ENCODE measurements at regions not wholly inside any gene's neighbourhood (a gene's known extent, or its start where the extent isn't known, plus 50 kb on each side); places are given as distances from the start of the nearest gene placed in this dataset.

DNA sequence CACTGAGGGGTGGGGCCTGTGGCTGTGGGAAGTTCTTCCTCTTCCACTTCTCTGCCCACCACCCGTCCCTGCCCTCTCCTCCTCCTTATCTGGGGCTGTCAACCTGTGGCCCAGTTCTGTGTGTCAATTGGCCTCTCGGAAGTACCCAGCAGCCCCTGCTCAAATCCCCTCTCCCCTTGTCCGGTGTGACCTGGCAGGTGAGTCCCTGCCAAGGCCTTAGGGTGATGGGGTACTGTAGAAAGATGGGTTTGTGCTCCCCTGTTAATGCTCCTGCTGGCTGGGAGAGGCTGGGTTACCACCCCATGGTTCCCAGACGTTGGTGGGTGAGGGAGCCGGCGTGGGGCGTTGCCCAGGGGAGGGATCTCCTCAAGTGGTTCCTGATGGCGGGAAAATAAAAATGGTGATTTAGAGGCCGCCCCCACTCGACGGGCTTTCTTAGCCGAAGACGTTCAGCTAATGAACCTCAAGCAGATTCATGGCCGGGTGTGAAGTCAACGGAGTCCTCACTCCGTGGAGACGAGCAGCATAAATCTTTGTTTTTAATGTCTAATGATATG lies 141.2 kb downstream of the URI1 start:
- DNase-seq (ENCODE audit: low spot score), result no peak

DNA sequence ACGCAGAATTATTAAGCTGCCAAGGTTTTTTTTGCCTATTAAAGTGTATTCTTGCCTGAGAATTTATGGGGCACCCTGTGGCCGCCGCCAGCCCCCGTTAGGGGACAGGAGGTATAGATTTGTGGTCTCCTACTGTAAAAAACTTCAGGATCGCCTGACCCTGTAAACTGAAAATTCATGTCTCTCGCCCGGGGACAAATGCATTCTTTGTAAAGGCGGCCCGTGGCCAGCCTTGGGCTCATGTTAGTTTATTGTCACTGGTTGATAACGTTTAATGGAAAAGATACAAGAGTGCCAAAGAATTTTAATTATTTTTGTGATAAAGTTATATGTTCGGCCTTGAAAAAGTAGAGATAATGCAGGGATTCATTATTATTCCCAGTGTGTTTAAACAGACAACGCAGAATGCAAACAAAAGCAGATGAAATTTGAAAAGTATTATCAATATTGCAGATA lies 141.7 kb downstream of the URI1 start:
- no peak for DNase-seq (ENCODE audit: low spot score)

DNA sequence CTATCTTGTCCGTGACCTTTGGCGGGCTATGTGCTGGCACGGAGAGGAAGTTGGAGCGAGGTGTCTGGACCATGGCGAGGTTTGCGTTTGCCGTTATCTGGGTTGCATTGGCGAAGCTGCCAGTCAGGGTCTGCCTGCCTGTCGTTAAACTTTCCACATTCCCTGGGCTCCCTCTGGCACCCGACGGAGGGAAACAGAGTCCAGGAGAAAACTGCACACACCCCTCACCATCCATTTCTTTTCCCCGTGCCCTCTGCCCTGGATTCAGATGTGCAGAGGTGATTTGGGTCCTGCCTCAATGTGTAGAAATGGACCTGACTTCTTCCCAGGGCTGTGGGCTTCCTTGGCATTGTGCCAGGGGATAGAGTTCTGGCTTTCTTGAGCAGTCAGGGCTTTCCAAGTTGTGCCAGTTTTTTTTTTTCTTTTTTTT lies 142.4 kb downstream of the URI1 start:
- no peak for DNase-seq (ENCODE audit: low spot score)

DNA sequence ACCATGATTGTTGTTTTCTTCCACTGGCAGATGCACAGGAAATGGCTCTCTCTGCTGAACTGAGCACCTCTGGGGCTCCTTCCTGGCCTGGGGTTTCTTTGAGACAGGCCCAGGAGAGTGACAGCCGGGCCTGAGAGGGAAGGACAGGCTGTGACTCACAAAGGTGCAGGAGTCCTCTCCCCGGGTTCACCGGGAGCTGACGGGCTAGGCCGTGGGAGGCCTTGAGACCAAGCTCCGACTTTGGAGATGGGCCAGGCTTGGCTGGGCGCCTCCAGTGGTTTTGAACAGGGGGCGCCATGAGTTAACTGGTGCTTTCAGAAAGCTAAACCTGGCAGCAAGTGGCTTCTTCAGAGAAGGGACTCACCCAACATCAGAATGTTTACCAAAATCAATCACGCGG lies 143.4 kb downstream of the URI1 start:
- DNase-seq (ENCODE audit: low spot score), result peak; percentile 16

DNA sequence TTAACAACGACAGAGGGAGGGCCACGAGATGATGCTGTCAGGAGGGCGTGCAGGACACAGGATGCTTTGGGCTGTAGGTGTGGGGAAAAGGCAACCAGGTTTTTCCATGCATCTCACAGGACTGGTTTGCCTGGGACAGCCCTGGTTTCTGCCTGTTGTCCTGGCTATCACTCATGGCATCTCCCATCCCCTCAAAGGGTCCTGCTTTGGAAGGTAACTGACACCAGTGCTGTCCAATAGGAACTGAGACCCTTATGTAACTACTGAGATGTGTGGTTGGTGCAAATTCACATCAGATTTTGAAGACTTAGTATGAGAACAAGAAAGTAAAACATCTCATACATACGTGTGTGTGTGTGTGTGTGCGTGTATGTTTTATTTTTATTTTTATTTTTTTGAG lies 144.2 kb downstream of the URI1 start:
- DNase-seq (ENCODE audit: low spot score), result no peak

DNA sequence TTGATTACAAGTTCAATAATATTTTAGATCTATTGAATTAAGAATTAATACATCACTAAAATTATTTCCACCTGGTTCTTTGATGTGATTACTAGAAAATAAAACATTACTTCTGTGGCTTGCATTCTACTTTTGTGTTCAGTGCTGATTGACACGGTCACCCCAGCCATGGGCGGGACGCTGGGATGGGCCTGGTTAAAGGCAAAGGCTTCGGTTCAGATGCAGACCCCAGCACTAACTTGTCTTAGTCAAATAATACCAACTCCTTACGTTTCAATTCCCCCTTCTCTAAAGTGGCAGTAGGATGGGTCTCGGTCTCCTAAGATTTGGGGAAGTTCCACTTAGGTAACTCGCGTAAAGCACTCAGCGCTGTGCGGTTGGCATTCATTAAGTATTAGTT lies 144.9 kb downstream of the URI1 start:
- DNase-seq (ENCODE audit: low spot score), result no peak

DNA sequence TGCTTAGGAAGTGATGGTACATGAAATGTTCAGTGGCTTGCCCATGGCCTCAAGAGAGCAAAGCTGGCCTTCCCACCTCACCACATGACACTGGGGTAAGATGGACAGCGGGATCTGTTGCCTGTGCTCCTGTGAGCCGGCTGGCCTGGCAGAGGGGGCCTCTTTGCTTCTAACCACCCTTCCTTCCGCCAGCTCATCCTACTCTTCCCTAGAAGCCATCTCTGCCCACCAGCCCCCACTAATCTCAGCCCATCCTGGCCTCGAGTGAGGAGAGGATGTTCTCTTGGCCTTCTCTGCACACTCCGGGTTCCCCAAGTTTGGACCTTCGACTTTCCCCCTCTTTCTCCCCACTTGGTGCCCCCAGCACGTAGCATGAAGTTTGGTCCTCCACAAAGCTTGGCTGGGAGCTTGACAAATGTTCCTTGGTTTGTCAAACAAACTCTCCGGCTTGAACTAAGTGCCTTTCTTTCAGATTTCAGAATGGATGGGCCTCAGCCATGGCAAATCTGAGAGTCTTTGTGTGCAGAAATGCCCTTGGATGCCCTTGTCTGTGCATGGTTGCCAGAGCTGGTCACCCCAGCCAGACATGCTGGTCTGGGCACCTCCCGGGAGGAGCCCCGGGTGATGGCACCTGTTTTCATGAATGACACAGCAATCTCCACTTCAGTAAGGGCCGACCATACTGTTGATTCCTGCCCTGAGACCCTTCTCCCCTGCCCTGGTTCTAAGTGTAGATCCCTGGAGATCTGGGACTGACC lies 145.5 kb downstream of the URI1 start:
- DNase-seq (ENCODE audit: low spot score), result no peak

DNA sequence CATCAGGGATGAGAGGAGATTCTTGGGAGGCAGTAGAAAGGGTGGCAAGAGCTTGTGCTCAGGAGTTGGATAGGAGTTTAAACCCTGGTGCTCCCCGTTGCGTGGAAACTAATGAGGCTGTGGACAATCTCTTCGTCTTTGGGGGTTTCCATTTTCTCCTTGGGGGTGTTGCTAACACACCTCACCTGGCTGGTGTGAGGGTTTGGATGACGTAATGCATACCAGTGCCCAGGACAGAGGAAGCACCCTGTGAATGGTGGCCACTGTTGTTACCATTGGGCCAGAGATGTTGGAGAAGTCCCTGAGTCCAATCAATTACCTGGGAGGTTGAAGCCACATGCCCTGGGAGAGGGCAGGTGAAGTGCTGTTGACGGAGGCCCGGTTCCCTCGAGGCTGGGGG lies 146.5 kb downstream of the URI1 start:
- no peak for DNase-seq (ENCODE audit: low spot score)

DNA sequence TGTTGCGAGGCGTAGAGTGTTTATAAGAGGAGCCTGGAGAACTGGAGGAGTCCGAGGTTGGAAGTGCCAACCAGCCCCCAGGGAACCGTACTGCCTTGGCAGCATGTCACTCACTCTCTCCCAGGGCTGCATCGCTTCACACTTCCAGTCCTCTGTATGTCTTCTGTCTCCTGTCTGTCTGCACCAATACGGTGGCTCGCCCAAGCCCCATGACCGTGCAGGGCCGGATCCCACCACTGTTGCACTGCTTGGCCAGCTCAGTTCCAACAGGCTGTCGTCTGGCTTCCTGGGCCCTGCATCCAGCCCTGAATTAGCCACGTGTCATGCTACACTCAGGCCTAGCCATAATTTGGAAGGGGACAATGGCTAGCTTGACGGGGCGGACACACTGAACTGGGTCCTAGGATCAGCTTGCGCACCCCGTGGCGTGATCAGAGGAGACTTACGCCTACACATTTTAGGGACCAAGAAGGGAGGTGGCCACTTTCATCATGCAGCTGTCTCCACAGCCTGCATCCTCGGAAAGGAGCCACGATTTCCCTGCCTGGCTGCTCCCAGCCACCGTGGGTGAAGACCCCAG lies 147.1 kb downstream of the URI1 start:
- no peak for DNase-seq (ENCODE audit: low spot score)

DNA sequence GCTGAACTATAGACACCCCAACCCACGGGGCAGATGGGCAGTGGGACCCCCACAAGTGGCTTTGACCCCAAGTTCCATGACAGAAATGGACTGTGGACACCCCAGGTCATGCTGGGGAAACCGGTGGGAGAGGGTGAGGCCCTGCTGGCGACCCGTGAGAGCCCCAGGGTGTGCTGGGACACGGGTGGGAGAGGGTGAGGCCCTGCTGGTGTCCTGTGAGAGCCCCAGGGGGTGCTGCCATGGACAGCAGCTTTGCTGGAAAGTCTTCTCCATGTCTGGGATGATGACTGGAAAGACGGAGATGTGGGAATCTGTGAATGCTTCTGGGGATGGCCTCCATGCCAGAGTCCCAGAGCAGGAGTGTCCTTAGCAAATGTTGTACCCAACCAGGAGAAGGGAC lies 148.4 kb downstream of the URI1 start:
- no peak for DNase-seq (ENCODE audit: low spot score)

DNA sequence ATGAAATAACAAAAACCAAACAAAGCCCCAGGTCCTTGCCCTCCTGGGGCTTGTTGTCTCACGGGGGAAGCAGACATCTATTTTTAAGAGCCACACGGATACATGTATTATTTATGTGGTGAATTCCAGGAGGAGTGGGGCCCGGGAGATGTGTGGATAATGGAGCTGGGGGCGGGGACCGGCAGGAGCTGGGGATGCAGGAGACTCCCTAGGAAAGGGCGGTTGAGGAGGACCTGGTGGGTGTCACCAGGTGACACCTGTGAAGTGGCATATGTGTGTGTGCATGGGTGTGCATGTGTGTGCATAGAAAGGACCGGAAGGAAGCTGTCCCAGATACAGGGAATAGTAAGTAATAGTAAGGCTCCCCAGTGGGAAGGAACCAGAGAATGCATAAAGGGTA lies 148.9 kb downstream of the URI1 start:
- DNase-seq (ENCODE audit: low spot score), result no peak

DNA sequence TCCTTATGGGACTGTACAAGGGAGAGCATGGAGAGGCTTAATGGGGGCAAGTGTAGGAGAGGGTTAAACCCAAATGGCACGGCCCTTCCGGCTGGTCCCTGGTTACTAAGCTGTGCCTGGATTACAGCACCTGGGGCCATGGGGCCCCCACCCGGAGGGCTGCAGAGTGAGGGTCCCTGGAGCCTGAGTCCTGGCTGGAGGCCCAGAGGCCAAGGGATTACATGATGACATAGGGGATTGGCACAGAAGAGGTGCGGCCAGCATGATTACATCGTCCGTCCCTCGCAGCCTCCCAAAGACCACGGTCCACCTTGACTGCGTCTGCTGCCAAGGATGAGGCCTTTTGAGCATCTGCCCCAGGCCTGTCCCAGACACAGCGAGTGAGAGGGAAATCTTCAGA lies 149.4 kb downstream of the URI1 start:
- no peak for DNase-seq (ENCODE audit: low spot score)

DNA sequence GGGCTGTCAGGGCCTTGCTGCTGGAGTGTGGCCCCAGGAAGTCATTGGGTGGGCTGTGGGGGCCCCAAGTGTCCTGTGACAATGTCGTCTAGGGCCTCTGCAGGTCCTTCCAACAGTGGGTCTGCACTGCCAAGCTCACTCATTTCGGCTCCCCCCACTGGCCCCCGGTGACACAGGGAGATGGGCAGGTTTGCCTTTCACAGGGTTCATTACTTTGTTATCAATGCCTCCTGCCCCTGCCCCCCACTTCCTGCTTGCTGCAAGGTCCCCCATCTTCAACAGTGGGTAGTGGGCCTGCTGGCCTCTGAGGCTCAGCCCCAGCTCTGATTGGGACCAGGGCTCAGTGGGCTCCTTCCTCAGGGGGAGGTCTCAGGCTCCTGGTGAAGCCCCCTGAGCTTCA lies 149.8 kb downstream of the URI1 start:
- no peak for DNase-seq (ENCODE audit: low spot score)

DNA sequence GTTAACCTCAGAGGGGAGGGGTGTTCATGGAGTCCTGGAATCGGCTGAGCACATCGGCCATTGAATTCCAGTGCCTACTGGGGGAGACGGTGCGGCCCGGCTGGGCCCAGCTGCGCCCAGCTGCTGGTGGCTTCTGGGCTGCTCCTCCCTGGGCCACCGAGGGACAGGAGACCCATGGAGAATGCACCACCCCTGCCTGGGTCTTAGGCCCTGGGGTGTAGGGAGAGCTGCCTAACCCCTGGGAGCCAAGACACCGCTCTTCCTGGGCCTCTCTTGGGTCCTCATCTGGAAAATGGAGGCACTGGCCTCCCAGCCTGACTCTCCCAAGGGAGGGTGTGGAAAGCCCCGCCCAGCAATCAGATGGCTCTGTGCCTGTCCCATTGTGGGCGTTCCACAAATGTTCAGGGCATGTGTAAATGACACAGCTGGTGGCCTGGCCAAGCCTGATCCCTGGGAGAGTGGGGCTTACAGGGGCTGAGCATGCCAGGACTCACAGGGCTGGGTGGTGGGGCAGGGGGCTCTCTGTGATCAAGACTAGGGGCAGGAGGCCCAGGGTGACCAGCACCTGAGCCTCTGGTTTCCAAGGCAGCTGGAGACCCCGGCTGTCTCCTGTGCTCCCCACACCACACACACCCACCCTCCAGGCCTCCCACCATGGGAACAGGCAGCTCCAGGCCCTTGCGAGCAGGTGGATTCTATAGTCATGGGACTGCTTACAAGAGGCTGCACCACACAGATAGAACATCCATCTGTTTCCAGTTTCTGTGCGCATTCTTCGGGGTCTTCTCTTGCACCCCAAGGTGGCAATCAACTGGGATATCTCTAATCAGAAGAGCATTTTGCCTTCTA lies 150.9 kb downstream of the URI1 start:
- DNase-seq (ENCODE audit: low spot score), result no peak

DNA sequence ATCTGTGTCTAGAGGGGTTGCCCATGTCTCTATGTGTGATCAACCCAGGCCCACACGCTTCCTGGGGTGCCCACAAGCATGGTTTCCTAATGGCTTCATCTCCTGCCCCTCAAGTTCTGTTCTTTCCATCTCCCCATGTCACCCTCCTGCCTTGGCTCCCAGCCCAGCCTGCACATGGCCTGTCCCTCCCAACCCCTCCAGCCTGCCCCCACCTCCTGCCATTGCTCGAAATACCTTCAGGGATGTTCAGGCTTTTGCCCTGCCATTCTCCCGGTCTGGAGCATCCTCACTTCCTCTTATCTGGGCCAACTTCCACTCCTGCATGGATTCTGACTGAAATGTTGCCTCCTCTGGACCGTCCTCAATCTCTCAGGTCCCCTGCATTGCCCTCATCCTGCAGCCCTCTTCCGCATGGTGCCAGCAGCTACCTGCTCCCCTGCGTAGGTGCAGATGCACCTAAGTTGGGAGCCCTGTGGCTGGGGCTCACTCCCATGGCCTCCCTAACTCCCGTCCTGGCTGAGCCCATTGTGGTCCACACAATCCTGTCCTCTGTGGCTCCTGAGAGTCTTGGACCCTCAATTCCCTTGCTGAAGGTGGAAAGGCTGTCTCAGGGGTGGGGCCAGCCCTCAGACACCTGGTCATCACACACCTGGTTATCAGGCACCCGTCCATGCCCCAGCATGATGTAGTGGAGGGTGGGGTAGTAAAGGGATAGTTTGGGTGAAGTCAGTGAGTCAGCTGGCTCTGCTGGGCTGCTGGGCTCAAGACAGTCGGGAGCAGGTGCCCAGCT lies 152.1 kb downstream of the URI1 start:
- DNase-seq (ENCODE audit: low spot score), result no peak

DNA sequence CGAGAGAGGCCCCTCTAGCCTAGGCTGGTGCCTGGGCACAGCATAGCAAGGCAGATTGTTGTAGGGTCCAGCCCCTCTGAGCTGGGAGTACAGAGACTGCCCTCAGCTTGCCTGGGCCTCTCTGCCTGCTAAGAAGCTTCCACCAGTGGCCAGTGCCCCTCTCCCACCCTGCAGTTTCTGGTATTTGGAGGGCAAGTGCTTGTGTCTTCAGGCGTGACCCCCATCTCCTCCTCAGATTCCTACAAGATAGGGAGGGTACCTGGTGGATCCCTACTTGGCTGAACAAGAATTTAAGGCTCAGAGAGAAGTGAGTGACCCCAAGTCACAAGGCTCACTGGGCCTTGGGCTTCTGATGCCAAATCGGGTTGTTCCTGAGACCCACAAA lies 152.7 kb downstream of the URI1 start:
- DNase-seq (ENCODE audit: low spot score), result no peak

DNA sequence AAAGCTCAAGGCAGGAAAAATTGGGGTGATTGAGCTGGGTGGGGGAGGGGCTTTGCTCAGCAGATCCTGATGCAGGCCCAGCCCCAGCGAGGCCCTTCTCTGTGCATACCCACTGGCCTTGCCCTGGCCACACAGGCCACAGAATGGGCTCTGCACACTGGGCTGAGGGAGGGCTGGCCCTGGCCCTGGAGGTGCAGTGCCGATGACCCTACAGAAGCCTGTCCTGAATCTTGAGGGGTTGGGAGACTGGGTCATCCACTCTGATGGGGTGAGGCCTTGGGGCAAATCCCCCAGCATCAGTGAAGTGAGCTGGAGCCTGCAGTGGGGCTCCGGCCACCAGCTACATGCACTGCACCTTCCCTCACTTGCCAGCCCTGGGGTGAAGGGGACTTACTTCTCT lies 153.1 kb downstream of the URI1 start:
- no peak for DNase-seq (ENCODE audit: low spot score)

DNA sequence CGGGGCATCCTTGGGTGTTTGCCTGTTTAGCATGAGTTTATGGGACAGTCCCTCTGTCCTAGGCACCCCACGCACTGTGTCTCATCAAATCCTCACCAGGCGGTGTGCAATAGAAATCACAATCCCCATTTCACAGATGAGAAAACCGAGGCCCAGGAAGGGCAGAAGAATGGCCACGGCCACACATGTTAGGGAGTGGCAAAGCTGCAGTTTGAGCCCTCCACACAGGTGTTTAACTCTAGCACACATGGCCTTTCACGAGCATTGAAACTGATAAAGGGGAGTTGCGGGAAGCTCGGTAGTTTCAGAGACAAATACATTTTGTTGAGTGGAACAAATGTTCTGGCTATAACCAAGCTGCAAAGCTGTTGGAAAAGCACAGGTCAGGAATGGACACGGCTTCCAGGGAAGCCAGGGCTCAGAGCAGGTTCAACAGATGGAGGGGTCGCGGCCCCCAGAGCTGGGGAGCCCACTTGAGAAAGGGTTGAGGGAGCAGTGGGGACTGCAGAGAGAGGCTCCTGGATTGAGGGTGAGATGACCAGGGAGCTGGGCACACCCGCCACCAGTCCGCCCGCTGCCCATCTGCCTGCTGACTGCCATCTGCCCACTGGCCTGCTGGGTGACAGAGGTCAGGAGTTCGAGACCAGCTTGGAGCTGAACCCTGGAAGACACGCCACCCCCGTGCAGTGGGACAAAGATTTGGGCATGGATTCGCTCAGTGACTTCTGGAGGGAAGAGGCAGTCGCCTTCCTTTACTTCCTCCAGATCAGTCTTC lies 154.7 kb downstream of the URI1 start:
- no peak for DNase-seq (ENCODE audit: low spot score)

DNA sequence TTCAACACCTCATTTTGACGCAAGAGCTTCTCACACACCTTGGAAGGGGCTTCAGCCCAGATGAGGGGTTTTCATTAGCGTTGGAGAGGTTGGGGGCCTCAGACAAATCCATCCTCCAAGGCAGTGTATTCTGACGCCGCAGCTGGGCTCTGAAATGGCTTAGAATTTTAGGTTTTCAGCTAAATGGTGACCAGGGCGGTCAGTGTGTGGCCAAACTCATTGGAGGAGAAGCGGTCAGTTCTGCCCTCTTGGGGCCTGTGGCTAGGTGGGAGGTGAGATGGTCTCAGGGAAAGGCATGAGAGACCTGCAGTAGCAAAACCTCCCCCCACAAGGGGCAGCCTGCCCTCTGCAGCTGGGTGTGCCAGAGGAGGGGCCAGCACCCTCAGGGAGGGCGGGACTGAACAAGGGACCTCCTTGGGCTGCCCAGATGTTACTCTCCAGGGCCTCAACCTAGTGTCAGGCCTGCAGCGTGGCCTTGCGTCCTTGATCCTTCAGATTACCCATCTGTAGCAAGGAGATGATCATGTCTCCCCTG lies 155.8 kb downstream of the URI1 start:
- DNase-seq (ENCODE audit: low spot score), result no peak

DNA sequence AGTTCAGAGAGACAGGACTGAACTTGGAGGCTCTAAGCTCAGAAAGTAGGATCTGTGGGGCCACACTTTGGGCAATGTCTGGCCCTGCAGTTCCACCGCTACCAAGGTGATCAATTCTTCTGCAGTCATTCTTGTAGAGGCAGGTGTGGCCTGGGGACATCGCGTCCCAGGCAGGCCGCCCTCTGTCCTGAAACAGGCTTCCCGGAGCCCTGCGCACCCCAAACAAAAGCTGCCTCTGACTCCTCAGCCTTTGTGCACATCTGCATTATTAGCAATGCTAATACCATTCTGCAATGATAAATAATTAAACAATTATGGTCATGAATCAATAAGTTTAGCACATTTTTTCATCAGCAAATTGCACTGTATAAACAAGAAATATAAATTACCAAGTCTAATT lies 160.2 kb downstream of the URI1 start:
- DNase-seq (ENCODE audit: low spot score), result no peak

DNA sequence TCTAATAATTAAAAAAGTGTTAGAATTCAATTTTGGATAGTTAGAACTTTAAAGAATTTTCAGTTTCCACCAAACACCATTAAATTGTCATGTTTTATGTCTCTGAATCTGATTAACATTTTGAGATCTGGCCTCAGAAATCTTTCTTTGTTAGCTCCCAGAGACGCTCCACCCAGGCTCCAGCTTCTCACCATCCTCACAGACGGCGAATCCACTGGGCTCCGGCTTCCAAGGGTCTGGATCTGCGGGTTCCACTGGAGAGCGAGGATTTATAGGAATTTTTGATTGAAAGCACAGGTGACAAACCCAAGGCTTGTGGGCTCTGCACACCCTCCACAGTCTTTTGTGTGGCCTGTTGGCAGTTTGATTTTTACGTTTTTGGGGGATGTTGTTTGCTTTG lies 160.6 kb downstream of the URI1 start:
- no peak for DNase-seq (ENCODE audit: low spot score)

Data from SW480 (cell line).